ENCODE measurements at regions not wholly inside any gene's neighbourhood (a gene's known extent, or its start where the extent isn't known, plus 50 kb on each side); places are given as distances from the start of the nearest gene placed in this dataset.

- intact Hi-C loops (cut with DNase I): no loop called here
- DNase-seq: no peak
Observed at GRCh38 chr2:136288249-136288648, 170.3 kb upstream of the CXCR4 start.

GRCh38 chr2:136286423-136286822 is 168.5 kb upstream of the CXCR4 start:
- Histone ChIP-seq H3K27me3 (no peaks in the 10 kb centered on the region), H3K9me3 (no peaks in the 10 kb centered on the region), H3K4me1 (no peaks in the 10 kb centered on the region), H3K27ac (no peak overlapping the region), H3K4me3 (no peak overlapping the region), H3K36me3 (no peaks in the 10 kb centered on the region)
- no peak for TF ChIP-seq CTCF (IDR thresholded peaks at IDR 0.05)
- TF ChIP-seq POLR2A (IDR thresholded peaks at IDR 0.05): no peak
- 47% methylated on average over 3 of the region's 3 CpGs for WGBS (ENCODE audit: insufficient coverage, low coverage, low lambda C conversion rate, missing lambda C conversion rate)
- no peak for ATAC-seq
- DNase-seq: no peak
- intact Hi-C loops (cut with DNase I): no loop called here

More at GRCh38 chr2:136288249-136288648, 170.3 kb upstream of the CXCR4 start:
- Histone ChIP-seq H3K9me3 (no peaks in the 10 kb centered on the region), H3K4me1 (no peaks in the 10 kb centered on the region), H3K36me3 (no peaks in the 10 kb centered on the region), H3K4me3 (no peak overlapping the region), H3K27me3 (no peaks in the 10 kb centered on the region), H3K27ac (no peak overlapping the region)
- 51% methylated on average over 2 of the region's 6 CpGs for WGBS (ENCODE audit: insufficient coverage, low coverage, low lambda C conversion rate, missing lambda C conversion rate)
- no peak for ATAC-seq
- TF ChIP-seq POLR2A (IDR thresholded peaks at IDR 0.05) (no peak), CTCF (IDR thresholded peaks at IDR 0.05) (no peak)

GRCh38 chr2:136284226-136285119 is 166.5 kb upstream of the CXCR4 start:
- no peaks in the 10 kb centered on the region for H3K27me3 ChIP-seq
- ATAC-seq (no peak), DNase-seq (no peak)
- no peak overlapping the region for H3K27ac ChIP-seq
- no peak for TF ChIP-seq POLR2A (IDR thresholded peaks at IDR 0.05)
- TF ChIP-seq CTCF (IDR thresholded peaks at IDR 0.05): no peak
- H3K4me3 ChIP-seq: no peak overlapping the region
- intact Hi-C loops (cut with DNase I): no loop called here
- H3K4me1 ChIP-seq: no peaks in the 10 kb centered on the region
- no peaks in the 10 kb centered on the region for H3K36me3 ChIP-seq
- WGBS (ENCODE audit: insufficient coverage, low coverage, low lambda C conversion rate, missing lambda C conversion rate): 40% methylated on average over 4 of the region's 4 CpGs
- no peaks in the 10 kb centered on the region for H3K9me3 ChIP-seq

GRCh38 chr2:136282251-136282650 is 164.3 kb upstream of the CXCR4 start:
- no peaks in the 10 kb centered on the region for H3K9me3 ChIP-seq
- WGBS (ENCODE audit: insufficient coverage, low coverage, low lambda C conversion rate, missing lambda C conversion rate): 45% methylated on average over 4 of the region's 6 CpGs
- H3K27ac ChIP-seq: no peak overlapping the region
- intact Hi-C loops (cut with DNase I): no loop called here
- no peak for ATAC-seq
- TF ChIP-seq CTCF (IDR thresholded peaks at IDR 0.05) (no peak), POLR2A (IDR thresholded peaks at IDR 0.05) (no peak)
- no peak for DNase-seq
- no peaks in the 10 kb centered on the region for H3K36me3 ChIP-seq
- no peaks in the 10 kb centered on the region for H3K27me3 ChIP-seq
- no peak overlapping the region for H3K4me3 ChIP-seq
- H3K4me1 ChIP-seq: no peaks in the 10 kb centered on the region

All from right lobe of liver (tissue), 6 donors.